ENCODE measurements at regions not wholly inside any gene's neighbourhood (a gene's known extent, or its start where the extent isn't known, plus 50 kb on each side); places are given as distances from the start of the nearest gene placed in this dataset.

GRCh38 chr5:148915224-148915817 lies 88.9 kb downstream of the ADRB2 start:
- Histone ChIP-seq H4K20me1 (ENCODE audit: control insufficient read depth, insufficient read depth, insufficient read length) (no peaks in the 10 kb centered on the region), H2AFZ (ENCODE audit: low read length) (no peak overlapping the region), H3K79me1 (ENCODE audit: insufficient read depth, low read depth, low read length, poor library complexity, severe bottlenecking) (no peaks in the 10 kb centered on the region), H2BK120ac (ENCODE audit: low read depth, low read length, poor library complexity, severe bottlenecking) (no peak overlapping the region), H3K56ac (ENCODE audit: insufficient read length, low read depth, low read length) (no peak overlapping the region), H2BK15ac (ENCODE audit: low read depth, low read length) (no peak overlapping the region), H4K5ac (ENCODE audit: insufficient read length, low read depth, low read length) (no peak overlapping the region), H3K27me3 (ENCODE audit: insufficient read depth, low read length) (no peaks in the 10 kb centered on the region), H3K4ac (ENCODE audit: low read depth, low read length) (no peak overlapping the region; the same call in 1 of the 2 replicates), H3K9ac (ENCODE audit: extremely low read depth, insufficient read length, low read length) (no peak overlapping the region), H3K14ac (ENCODE audit: insufficient read depth, low read length) (no peak overlapping the region), H3K23me2 (ENCODE audit: insufficient read length, low read depth, low read length, poor library complexity, severe bottlenecking) (no peaks in the 10 kb centered on the region), H4K8ac (replicated peaks; ENCODE audit: insufficient read length, low read depth, low read length) (no peak overlapping the region), H3K27ac (ENCODE audit: insufficient read length, low read depth, low read length) (no peak overlapping the region), H3T11ph (ENCODE audit: low read length) (no peak overlapping the region), H3K4me2 (ENCODE audit: insufficient read depth, insufficient read length, low read length) (no peak overlapping the region), H3K79me2 (ENCODE audit: insufficient read depth, low read length) (no peaks in the 10 kb centered on the region), H2BK5ac (ENCODE audit: insufficient read length, low read length) (no peak overlapping the region), H4K91ac (ENCODE audit: insufficient read length, low read depth, low read length) (no peak overlapping the region), H2BK20ac (ENCODE audit: low read depth, low read length, poor library complexity, severe bottlenecking) (no peak overlapping the region), H3K9me3 (ENCODE audit: control insufficient read depth, low read depth, low read length) (no peaks in the 10 kb centered on the region), H2AK5ac (ENCODE audit: insufficient read length, low read length) (no peak overlapping the region), H2BK12ac (ENCODE audit: insufficient read length, low read depth, low read length) (no peak overlapping the region), H3K18ac (ENCODE audit: insufficient read length, low read depth, low read length) (no peak overlapping the region), H3K23ac (ENCODE audit: insufficient read length, low read depth, low read length) (no peak overlapping the region), H3K4me1 (ENCODE audit: insufficient read depth, low read length) (peaks cover 10% of the 10 kb centered on the region; the same call in 1 of the 2 replicates)
- Mint-ChIP-seq H3K27me3 (ENCODE audit: low read depth) (no peaks in the 10 kb centered on the region; the same call in none of the 2 replicates), H3K36me3 (ENCODE audit: insufficient read depth in 1 of 3, low read depth in 3 of 3) (no peaks in the 10 kb centered on the region), H3K4me3 (no peak overlapping the region), H3K9me3 (no peaks in the 10 kb centered on the region), H3K4me1 (peaks cover 31 to 34% of the 10 kb centered on the region in 2 experiments), H3K27ac (peak overlapping the region; percentile 20 to 95 (median 68); a peak in 3 of 7 replicates)
- no peak for DNase-seq
- WGBS (ENCODE audit: extremely low coverage, insufficient read length, low lambda C conversion rate), result no CpG with 5 or more reads among the region's 7 CpGs
- TF ChIP-seq CTCF (conservative IDR thresholded peaks at IDR 0.05), result no peak
